RPMI7951 (cell line): ENCODE measurements at regions not wholly inside any gene's neighbourhood (a gene's known extent, or its start where the extent isn't known, plus 50 kb on each side); places are given as distances from the start of the nearest gene placed in this dataset.

ENCODE experiments used
- DNase-seq: peaks from one replicate; pipeline ENCODE4 v3.0.0-alpha.2; 2012; ENCODE audit warnings: low read depth

- DNase-seq = no peak
These were observed 620.5 kb upstream of the PKN2 start for GRCh38 chr1:88063605-88064004.

- DNase-seq = no peak
These were observed 615.6 kb upstream of the PKN2 start for GRCh38 chr1:88068407-88068960.

GRCh38 chr1:88070956-88071355 is 613.1 kb upstream of the PKN2 start:
- DNase-seq = no peak

- DNase-seq = no peak
These were observed 609.4 kb upstream of the PKN2 start for GRCh38 chr1:88074661-88075060.

GRCh38 chr1:88075813-88076212 is 608.3 kb upstream of the PKN2 start:
- DNase-seq = no peak

- DNase-seq = no peak
These were observed 605.0 kb upstream of the PKN2 start for GRCh38 chr1:88079036-88079435.

- no peak for DNase-seq
These were observed 603.2 kb upstream of the PKN2 start for GRCh38 chr1:88080875-88081274.

GRCh38 chr1:88088481-88088880 is 595.6 kb upstream of the PKN2 start:
- no peak for DNase-seq

- no peak for DNase-seq
These were observed 594.1 kb upstream of the PKN2 start for GRCh38 chr1:88089961-88090360.

GRCh38 chr1:88098881-88099280 is 585.2 kb upstream of the PKN2 start:
- no peak for DNase-seq

GRCh38 chr1:88101041-88101440 is 583.0 kb upstream of the PKN2 start:
- DNase-seq = no peak

GRCh38 chr1:88104236-88104635 is 579.8 kb upstream of the PKN2 start:
- no peak for DNase-seq

GRCh38 chr1:88104886-88105285 is 579.2 kb upstream of the PKN2 start:
- DNase-seq = no peak

- no peak for DNase-seq
These were observed 572.3 kb upstream of the PKN2 start for GRCh38 chr1:88111816-88112215.

- no peak for DNase-seq
These were observed 566.5 kb upstream of the PKN2 start for GRCh38 chr1:88117597-88117996.

- DNase-seq = no peak
These were observed 565.8 kb upstream of the PKN2 start for GRCh38 chr1:88118176-88118845.

GRCh38 chr1:88124614-88125013 is 559.5 kb upstream of the PKN2 start:
- no peak for DNase-seq

GRCh38 chr1:88126467-88126866 is 557.6 kb upstream of the PKN2 start:
- DNase-seq = no peak

GRCh38 chr1:88133991-88134390 is 550.1 kb upstream of the PKN2 start:
- DNase-seq = no peak

- no peak for DNase-seq
These were observed 548.8 kb upstream of the PKN2 start for GRCh38 chr1:88134983-88135921.

GRCh38 chr1:88139633-88140032 is 544.4 kb upstream of the PKN2 start:
- DNase-seq = no peak

- no peak for DNase-seq
These were observed 543.7 kb upstream of the PKN2 start for GRCh38 chr1:88140325-88140724.

GRCh38 chr1:88141499-88142074 is 542.5 kb upstream of the PKN2 start:
- DNase-seq = no peak
